Thymus (tissue), 11 donors: ENCODE measurements at regions not wholly inside any gene's neighbourhood (a gene's known extent, or its start where the extent isn't known, plus 50 kb on each side); places are given as distances from the start of the nearest gene placed in this dataset.
A peak's percentile ranks its signal among the peaks of the same experiment; 100 is the strongest.

Experiments
- DNase-seq, 9 donors: peaks; one replicate each; pipeline ENCODE4 v3.0.0-alpha.2; 2013; ENCODE audit warnings: low spot score in 9 of 9, low read depth in 6 of 9, missing footprints in 1 of 9
- H3K27ac ChIP-seq, 2 donors: one replicate each; pipeline ENCODE4 v1.5.1; 2013; ENCODE audit warnings: control low read depth in 1 of 2, low read depth in 1 of 2, low read length in 1 of 2, mild to moderate bottlenecking in 1 of 2, moderate library complexity in 1 of 2
- H3K27me3 ChIP-seq, 2 donors: one replicate each; pipeline ENCODE4 v1.5.1; 2013; ENCODE audit warnings: low read length in 1 of 2; ENCODE audit not compliant: control insufficient read depth in 2 of 2, insufficient read depth in 1 of 2
- H3K36me3 ChIP-seq, 2 donors: one replicate each; pipeline ENCODE4 v1.5.1; 2013; ENCODE audit warnings: low read length in 1 of 2, mild to moderate bottlenecking in 1 of 2, moderate library complexity in 1 of 2; ENCODE audit not compliant: control insufficient read depth in 2 of 2, insufficient read depth in 2 of 2
- H3K4me1 ChIP-seq, 2 donors: one replicate each; pipeline ENCODE4 v1.5.1; 2013; ENCODE audit warnings: low read length in 2 of 2; ENCODE audit not compliant: control insufficient read depth in 2 of 2, insufficient read depth in 2 of 2
- H3K4me3 ChIP-seq, 2 donors: one replicate each; pipeline ENCODE4 v1.5.1; 2013; ENCODE audit warnings: low read length in 2 of 2, control low read depth in 1 of 2, mild to moderate bottlenecking in 1 of 2
- H3K9me3 ChIP-seq, 2 donors: one replicate each; pipeline ENCODE4 v1.5.1; 2013; ENCODE audit warnings: low read length in 1 of 2, mild to moderate bottlenecking in 1 of 2; ENCODE audit not compliant: control insufficient read depth in 2 of 2, insufficient read depth in 1 of 2
- WGBS: extraction: QIAGEN DNeasy Blood & Tissue Kit; methylation state at CpG from one replicate; pipeline ENCODE4 v1.1.7; 2013; 5-methylcytosine and 5-hydroxymethylcytosine counted together
- donor health status: healthy.

DNA sequence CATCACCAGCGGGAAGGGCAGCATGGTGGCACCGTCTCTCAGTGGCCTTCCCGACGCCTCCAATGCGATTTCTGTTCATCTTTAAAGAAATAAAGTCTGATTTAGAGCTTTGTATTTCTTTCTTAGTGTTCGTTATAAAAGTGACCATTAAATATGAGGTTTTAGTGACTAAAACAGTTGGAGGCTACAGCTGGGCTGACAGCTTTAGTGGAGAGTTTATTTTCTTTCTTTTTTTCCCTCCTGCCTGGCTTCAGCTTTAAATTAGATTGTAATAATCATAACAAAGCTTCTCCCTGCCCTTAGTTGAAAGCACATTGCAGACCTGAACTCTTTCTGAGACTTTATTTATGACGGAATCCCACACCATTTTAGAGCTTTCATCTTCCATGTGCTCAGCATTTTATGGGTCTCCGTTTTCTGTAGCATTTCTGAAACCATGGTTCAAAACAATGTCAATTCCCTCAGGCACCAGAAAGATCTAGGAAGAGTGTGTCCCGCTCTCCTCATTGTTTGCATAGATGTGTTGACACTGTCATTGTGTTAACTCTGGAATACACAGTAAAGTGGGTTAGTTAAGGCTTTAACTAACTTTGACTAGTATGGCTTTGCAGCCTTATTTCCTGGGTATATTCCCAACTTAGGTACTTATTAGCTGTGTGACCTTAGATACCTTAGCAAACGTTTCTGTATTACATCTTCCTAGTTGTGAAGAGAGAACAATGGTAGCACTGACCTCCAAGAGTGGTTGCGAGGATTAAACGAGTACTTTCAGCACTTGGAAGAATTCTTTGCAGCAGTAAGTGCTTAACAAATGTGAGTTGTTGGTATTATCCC, 97.4 kb upstream of the PGRMC2 start:
- Histone ChIP-seq H3K9me3 (no peaks in the 10 kb centered on the region), H3K4me1 (no peaks in the 10 kb centered on the region), H3K27ac (no peak overlapping the region), H3K27me3 (no peaks in the 10 kb centered on the region), H3K4me3 (no peak overlapping the region), H3K36me3 (no peaks in the 10 kb centered on the region)
- no peak for DNase-seq
- WGBS, result 94% methylated on average over 12 of the region's 12 CpGs

DNA sequence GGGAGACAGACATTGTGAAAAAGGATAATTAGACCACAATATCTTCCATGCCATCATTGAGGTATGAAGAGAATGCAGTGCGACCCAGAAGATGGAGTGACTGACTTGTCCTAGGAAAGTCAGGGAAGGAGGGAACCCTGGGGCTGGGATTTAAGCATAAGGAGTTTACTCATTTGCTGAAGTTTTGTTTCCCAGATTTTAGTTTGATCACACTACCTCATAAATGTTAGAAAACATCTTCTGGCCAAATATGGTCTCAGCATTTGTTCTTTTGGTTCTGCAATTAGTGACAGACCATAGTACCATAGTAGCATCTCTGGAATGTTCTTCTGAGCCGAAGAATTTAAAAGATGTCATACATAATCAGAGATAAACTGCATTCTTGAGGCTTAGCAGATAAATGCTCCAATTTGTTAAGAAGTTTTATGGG, 96.5 kb upstream of the PGRMC2 start:
- H3K27me3 ChIP-seq, result no peaks in the 10 kb centered on the region
- H3K27ac ChIP-seq, result no peak overlapping the region
- H3K9me3 ChIP-seq, result no peaks in the 10 kb centered on the region
- WGBS, result 98% methylated on average over 2 of the region's 2 CpGs
- no peaks in the 10 kb centered on the region for H3K4me1 ChIP-seq
- DNase-seq, result no peak
- H3K36me3 ChIP-seq, result no peaks in the 10 kb centered on the region
- no peak overlapping the region for H3K4me3 ChIP-seq

GRCh38 chr4:128381748-128382559, 94.3 kb upstream of the PGRMC2 start:
- Histone ChIP-seq H3K27me3 (no peaks in the 10 kb centered on the region), H3K4me1 (no peaks in the 10 kb centered on the region), H3K9me3 (peaks cover 0 to 4% of the 10 kb centered on the region in 2 donors), H3K27ac (no peak overlapping the region), H3K36me3 (no peaks in the 10 kb centered on the region), H3K4me3 (no peak overlapping the region)
- no peak for DNase-seq
- WGBS, result 79% methylated on average over 4 of the region's 4 CpGs

- H3K36me3 ChIP-seq, result no peaks in the 10 kb centered on the region
- H3K9me3 ChIP-seq, result peaks cover 0 to 9% of the 10 kb centered on the region in 2 donors
- no peak for DNase-seq
- H3K27ac ChIP-seq, result no peak overlapping the region
- 97% methylated on average over 4 of the region's 4 CpGs for WGBS
- no peak overlapping the region for H3K4me3 ChIP-seq
- H3K4me1 ChIP-seq, result no peaks in the 10 kb centered on the region
- H3K27me3 ChIP-seq, result no peaks in the 10 kb centered on the region
Measured at GRCh38 chr4:128380306-128380705, 92.7 kb upstream of the PGRMC2 start.

DNA sequence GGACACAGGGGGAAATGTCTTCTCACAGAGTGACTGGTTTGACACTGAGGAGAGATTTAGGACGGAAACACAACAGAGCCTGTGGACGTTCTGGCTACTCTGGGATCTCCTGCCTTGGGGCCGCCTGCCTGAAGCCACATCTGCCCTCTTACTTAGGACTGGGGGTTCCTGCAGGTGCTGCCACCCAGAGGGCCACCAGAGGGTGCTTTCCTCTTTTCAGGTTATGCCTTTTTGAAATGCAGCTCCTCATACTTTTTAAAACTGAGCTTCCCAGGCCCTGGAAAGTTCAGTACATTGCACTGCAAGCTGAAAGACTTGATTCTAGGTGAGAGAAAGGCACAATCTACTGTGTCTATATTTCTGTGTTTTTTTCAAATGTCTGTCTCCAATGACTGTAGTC, 92.2 kb upstream of the PGRMC2 start:
- Histone ChIP-seq H3K4me3 (no peak overlapping the region), H3K9me3 (peaks cover 0 to 9% of the 10 kb centered on the region in 2 donors), H3K27ac (no peak overlapping the region), H3K36me3 (no peaks in the 10 kb centered on the region), H3K4me1 (no peaks in the 10 kb centered on the region), H3K27me3 (no peaks in the 10 kb centered on the region)
- peak in 1 of 9 donors; percentile 10 for DNase-seq
- over 99% methylated on average over 3 of the region's 3 CpGs for WGBS

DNA sequence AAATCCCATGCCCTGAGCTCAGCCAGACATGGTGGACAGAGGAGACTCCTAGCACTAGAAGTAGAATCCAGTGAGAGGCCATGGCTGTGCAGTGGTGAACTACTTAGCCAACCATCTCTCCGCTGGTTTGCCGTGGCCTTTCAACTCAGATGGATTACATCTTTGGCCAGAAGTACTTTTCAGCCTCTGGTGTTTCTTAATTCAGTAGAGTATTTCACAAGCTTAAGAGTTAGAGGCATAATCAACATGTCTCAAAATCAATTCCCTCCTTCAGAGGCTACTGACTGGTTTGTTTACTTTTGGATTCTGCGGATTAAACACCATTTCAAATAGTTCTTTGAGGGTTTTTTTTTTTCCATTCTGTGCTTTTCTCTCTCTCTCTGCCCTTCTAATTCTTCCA, 91.1 kb upstream of the PGRMC2 start:
- DNase-seq, result no peak
- H3K36me3 ChIP-seq, result no peaks in the 10 kb centered on the region
- peaks cover 0 to 9% of the 10 kb centered on the region in 2 donors for H3K9me3 ChIP-seq
- H3K4me3 ChIP-seq, result no peak overlapping the region
- no peaks in the 10 kb centered on the region for H3K27me3 ChIP-seq
- no peaks in the 10 kb centered on the region for H3K4me1 ChIP-seq
- 97% methylated on average over 3 of the region's 3 CpGs for WGBS
- no peak overlapping the region for H3K27ac ChIP-seq

GRCh38 chr4:128376958-128377357, 89.3 kb upstream of the PGRMC2 start:
- DNase-seq, result no peak
- Histone ChIP-seq H3K9me3 (peaks cover 0 to 9% of the 10 kb centered on the region in 2 donors), H3K27me3 (no peaks in the 10 kb centered on the region), H3K27ac (no peak overlapping the region), H3K4me3 (no peak overlapping the region), H3K36me3 (no peaks in the 10 kb centered on the region), H3K4me1 (no peaks in the 10 kb centered on the region)
- 88% methylated on average over 4 of the region's 4 CpGs for WGBS

- Histone ChIP-seq H3K4me3 (no peak overlapping the region), H3K36me3 (no peaks in the 10 kb centered on the region), H3K4me1 (no peaks in the 10 kb centered on the region), H3K27ac (no peak overlapping the region), H3K9me3 (peaks cover 0 to 9% of the 10 kb centered on the region in 2 donors), H3K27me3 (no peaks in the 10 kb centered on the region)
- WGBS, result 97% methylated on average over 5 of the region's 5 CpGs
- DNase-seq, result no peak
Measured at GRCh38 chr4:128376303-128376702, 88.7 kb upstream of the PGRMC2 start.

DNA sequence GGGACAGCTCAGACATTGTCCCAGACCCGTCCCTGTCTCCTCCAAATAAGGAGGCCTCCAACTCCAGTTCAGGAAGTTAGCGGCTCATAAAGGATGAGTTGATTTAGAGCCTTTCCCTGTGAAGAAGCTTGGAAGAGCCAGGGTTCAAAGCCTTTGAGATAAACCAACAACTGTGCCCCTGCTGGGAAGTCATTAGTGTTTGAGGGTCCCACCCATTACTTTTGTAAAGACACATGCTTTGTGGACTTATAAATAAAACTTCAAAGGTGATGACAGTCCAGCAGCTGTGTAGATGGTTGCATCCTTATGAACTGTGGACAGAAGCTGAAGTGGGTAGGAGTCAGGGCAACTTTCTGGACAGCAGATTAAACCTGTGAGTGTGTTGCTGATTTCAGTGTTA, 86.0 kb upstream of the PGRMC2 start:
- H3K27me3 ChIP-seq, result no peaks in the 10 kb centered on the region
- 93% methylated on average over 2 of the region's 2 CpGs for WGBS
- no peak overlapping the region for H3K4me3 ChIP-seq
- no peak for DNase-seq
- H3K4me1 ChIP-seq, result no peaks in the 10 kb centered on the region
- no peaks in the 10 kb centered on the region for H3K36me3 ChIP-seq
- peaks cover 0 to 15% of the 10 kb centered on the region in 2 donors for H3K9me3 ChIP-seq
- H3K27ac ChIP-seq, result no peak overlapping the region
